ENCODE measurements at regions not wholly inside any gene's neighbourhood (a gene's known extent, or its start where the extent isn't known, plus 50 kb on each side); places are given as distances from the start of the nearest gene placed in this dataset.

- TF ChIP-seq RERE (CRISPR knock-in tag; IDR thresholded peaks at IDR 0.05; ENCODE audit: low read depth): no peak
- no peak for TF ChIP-seq XRCC5 (optimal IDR thresholded peaks at IDR 0.05; ENCODE audit: low read length)
- TF ChIP-seq PHF21A (CRISPR knock-in tag; IDR thresholded peaks at IDR 0.05): no peak
- TF ChIP-seq ZXDC (CRISPR knock-in tag; IDR thresholded peaks at IDR 0.05): no peak
Measured at GRCh38 chr1:118317842-118318614, 133.0 kb upstream of the SPAG17 start (continued).
